ENCODE measurements at regions not wholly inside any gene's neighbourhood (a gene's known extent, or its start where the extent isn't known, plus 50 kb on each side); places are given as distances from the start of the nearest gene placed in this dataset.

DNA sequence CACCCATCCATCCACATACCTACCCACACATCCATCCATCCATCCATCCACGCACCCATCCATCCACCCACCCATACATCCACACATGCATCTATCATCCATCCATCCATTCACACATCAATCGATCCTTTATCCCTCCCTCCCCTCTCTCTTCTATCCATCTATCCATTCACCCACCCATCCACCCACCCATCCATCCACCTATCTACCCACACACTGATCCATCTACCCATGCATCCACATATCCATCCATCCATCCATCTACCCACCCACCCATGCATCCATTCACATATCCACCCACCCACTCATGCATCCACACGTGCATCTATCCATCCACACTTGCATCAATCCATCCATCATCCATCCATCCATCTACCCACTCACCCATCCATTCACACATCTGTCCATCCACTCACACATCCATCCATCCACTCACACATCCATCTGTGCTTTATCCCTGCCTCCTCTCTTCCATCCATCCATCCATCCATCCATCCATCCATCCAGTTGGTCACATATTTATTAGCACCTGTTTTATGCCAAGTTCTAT is 366.1 kb downstream of the CTTN start:
- DNase-seq (ENCODE audit: low spot score): no peak

DNA sequence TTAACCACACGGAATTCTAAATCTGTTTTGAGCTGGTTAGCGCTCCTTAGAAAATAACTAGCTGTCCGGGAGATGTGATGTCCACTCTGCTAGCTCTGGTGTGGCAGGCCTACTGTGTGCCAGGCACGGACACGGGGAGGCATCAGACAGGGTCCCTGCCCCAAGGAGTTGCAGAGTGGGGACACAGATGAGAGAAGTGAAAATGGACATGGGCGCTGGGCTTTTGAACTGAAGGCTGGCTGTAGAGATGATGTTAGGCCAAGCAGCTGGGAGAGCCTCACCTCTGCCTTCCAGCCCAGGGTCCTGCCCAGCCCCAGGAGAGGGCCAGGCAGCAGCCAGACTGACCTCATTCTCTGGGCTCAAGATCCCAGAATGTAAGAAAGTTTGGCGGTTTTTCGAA is 368.6 kb downstream of the CTTN start:
- DNase-seq (ENCODE audit: low spot score): no peak

DNA sequence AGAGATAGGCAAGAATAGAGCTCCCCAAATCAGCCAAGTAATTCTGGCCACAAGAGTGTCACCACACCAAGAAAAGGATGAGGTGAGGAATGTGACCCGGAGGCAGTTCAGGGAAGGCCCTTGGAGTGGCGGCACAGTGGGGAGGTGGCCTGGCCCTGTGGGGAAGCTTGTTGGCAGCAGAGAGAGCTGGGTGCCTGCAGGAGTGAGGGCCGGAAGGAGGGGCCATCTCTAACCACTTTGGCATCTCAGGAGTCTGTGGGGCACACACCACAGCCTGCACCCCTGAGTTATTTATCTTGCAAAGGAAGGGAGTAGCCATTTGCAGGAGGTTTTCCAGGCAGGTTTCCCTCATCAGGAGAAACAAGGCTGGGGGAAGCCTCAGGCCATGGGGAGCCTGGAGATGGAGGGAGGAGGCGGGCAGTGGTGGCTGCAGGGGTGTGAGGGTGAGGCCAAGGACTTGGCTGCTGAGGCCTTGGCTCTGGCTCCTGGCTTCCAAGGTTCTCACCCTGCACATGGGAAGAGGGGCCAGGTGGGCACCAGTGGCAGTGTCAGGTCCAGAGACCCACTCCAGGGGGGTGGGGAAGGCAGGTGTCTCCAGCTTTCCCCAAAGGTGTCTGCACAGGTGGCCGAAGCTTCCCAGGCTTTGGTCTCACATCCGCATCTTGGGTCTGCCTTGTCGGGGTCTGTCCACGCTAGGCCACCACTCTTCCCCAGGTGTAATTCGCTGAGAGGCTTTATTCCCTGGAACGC is 370.2 kb downstream of the CTTN start:
- DNase-seq (ENCODE audit: low spot score): no peak

DNA sequence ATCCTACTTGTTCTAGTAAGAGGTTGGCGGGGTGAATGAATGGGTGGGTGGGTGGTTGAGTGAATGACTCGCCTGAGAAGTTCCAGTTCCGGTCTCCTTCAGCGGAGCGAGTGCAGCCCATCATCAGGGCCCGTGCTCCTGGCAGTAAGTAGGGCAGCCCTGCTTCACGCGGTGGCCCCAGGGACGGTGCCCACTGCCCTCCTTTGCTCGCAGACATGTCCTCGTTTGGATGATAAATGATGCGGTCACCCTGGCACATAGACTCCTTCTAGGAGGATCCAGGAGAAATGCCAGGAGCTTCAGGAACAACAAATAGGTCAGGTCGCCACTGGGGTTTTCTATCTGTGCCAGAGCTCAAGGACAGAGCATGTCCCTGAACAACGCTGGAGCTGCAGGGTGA is 370.8 kb downstream of the CTTN start:
- DNase-seq (ENCODE audit: low spot score): no peak

DNA sequence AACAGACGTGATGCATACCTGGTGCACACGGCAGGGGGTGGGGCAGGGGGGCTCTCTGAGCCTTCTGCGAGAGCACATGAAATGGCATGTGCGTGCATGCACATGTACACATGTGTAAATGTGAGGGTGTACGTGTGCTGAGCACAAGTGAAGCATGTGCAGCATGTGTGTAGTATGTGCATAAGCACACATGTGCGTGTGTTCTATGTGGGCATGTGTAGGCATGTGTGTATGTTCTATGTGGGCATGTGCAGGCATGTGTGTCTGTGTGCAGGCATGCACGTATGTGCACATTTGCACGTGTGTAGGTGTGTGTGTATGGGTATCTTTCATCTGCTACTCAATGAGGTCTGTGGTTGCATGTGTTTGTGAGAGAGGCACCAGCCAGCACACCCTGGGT is 371.2 kb downstream of the CTTN start:
- DNase-seq (ENCODE audit: low spot score): no peak

DNA sequence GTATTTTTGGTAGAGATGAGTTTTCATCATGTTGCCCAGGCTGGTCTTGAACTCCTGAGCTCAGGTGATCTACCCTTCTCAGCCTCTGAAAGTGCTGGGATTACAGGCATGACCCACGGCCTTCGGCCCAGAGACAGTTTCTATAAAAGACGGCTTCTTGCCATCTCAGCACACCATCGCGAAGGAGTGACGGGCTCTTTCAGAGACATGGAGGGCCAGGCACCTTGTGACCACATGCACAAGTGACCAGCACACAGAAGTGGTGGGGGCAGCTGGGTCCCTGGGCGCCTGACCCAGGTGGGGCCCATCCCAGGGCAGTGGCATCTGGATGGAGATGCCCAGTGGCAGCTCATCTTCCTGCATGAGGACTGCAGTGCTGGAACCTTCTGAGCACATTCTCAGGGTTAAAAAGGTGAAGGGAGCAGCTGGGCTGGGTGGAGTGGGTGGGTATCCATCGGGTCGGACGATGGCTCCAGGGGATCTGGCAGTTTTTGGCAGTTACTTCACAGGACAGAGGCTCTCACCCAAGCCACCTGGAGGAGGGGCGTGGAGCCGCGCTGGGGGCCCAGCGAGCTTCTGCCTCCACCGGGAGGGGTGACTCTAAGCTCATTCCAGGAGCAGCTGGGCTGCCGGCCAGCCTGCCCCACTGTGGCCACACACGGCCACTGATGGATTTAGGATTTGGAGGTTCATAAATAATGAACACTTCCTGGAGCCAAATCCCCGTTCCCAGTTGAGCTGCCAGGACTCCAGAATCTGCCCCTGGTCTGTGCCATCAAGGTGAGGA is 373.0 kb downstream of the CTTN start:
- no peak for DNase-seq (ENCODE audit: low spot score)

DNA sequence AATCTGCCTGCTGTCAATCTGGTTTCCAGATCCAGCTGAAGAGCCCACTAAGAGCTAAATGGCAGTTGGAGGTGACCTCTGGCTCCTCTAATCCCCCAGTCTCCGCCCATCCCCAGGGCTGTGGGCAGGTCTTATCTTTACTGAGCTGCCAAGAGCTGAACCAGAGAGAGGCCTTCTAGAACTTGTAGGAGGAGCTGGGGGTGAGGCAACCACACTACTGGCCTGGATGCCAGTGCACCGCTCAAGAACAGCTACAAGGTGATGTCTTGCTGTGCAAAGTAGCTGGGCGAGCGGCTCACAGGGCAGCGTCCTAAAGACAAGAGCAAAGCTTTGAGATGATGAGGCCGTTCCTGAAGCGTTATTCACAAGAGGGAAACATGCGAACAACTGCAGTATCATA is 374.6 kb downstream of the CTTN start:
- DNase-seq (ENCODE audit: low spot score): no peak

DNA sequence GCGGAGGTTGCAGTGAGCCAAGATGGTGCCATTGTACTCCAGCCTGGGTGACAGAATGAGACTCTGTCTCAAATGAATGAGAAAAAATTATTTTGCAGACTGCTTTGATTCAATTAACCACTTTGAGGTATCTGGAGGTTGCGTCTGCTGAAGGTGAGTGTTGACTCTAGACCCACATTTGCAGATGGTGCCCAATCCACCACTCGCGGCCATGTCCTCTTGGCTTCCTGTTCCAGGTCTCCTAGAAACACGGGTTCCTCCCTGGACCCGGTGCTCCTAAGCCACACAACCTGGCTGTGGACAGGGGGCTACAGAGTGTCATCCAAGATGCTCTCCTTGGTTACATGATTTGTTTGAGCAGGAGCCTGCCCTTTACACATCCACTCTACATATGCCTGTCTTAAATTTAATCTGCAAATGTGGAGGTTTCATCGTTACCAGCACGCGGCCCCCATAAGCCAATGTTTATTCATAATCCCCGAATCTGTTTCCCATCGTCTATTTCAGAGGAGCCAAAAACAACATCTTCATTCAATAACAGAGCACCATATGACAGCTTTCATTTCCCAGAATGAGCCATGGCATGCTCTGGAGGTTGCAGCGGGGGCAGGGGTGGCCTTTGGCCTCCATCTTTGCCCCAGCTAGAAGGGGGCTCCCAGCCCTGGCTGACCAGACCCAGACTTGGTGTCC is 377.2 kb downstream of the CTTN start:
- no peak for DNase-seq (ENCODE audit: low spot score)

DNA sequence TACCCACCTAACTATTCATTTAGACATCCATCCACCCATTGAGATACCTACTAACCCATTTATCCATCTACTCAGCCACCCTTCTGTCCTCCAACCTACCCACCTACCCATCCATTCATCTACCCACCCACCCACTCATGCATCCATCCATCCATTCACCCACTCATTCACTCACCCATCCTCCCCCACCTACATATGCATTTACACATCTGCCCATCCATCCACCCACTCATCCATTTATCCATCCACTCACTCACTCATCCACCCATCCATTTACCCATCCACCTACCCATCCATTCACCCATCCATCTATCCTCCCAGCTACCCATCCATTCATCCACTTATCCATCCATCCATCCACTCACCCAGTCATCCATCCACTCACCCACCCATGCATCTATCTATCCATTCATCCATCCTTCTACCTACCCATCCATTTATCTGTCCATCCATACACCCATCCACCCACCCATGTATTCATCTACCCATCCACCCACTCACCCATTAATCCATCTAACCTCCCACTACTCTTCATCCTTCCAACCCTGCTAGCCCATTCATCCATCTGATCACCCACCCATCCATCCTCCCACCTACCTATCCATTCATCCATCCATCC is 378.7 kb downstream of the CTTN start:
- DNase-seq (ENCODE audit: low spot score): no peak

DNA sequence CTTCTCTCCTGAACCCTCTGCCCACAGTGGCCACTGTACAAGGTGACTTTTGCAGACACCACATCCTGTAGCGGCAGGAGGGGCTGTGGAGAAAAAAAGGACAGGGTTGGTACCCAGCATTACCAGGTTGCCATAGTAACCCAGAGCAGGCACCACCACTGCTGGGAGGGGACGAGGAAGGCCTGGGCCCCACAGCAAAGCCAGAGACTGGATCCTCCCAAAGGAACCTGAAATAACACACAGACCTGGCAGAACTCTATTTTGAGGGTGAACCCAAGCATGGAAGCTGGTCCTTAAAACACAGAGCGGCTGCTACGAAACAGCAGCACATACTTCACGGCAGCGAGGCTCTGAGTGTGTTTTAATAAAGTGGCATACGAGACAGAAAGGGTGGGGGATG is 380.6 kb downstream of the CTTN start:
- no peak for DNase-seq (ENCODE audit: low spot score)

DNA sequence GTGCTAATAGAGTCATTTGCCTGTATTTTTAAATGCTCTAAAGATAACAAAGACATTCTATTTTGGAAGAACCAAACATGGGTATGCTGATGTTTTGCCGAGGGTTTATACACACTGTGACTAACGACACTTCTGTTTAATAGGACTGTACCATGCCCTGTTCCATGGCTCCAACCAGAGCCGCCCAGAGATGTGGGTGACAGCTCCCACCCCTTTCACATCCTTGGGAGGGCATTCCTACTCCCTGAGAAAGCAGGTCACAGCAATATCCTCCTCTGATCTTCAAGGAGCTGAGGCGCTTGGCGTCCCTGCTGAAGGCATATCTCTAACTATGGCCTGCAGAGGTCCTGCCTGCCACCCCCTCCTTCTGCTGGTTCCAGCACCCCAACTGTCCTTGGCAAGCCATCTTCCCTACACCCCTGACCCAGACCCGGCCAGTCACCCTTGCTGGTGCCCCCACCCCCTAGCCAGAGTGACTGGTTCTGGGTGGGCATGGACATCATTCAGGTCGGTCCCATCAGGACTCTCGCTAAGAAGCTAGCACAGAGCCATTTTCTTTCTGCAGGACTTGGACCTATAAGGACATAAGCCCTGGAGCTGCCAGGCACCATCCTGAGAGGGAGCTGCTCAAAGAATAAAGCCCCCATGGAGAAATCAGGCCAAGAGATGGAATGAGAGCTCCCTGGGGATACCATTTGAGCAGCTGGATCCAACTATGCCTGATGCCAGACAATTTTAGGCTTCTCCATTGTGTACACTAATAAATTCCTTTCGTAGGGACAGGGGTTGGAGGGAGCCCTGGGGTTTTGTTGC is 381.3 kb downstream of the CTTN start:
- no peak for DNase-seq (ENCODE audit: low spot score)

DNA sequence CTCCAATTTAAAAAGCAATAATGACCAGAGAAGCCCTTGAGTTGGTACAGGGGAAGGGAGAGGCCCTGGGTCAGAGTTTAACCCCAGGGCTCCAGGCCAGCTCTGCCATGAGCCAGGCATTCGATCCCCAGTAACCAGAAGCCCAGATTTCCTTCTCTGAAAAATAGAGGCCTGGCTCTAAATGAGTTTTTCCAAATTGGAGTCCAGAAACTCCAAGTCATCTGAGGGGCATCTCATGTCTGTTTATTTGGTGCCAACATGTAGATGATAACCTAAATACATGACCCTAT is 381.9 kb downstream of the CTTN start:
- DNase-seq (ENCODE audit: low spot score): no peak

DNA sequence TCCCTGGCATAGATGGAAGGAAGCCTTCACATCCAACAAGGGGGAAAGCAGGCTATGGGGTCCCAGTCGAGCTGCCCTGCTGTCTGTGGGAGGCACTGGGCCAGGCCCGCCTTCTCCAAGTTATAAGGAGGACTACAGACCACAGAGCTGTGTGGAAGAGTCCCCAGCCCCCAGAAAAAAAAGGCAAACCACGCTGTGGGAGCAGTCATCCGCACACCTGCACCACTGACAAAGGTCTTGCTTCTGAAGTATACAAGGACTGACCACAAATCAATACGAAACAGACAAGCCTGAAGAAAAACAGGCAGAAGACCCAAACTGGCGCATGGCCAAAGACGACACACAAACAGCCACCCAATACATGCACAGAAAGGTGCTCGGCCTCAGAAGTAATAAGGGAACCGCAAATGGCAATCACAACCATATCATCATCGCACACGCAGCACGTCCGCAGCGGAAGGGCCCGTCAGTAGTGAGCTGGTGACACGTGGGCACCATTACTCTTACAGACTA is 384.1 kb downstream of the CTTN start:
- DNase-seq (ENCODE audit: low spot score): no peak

DNA sequence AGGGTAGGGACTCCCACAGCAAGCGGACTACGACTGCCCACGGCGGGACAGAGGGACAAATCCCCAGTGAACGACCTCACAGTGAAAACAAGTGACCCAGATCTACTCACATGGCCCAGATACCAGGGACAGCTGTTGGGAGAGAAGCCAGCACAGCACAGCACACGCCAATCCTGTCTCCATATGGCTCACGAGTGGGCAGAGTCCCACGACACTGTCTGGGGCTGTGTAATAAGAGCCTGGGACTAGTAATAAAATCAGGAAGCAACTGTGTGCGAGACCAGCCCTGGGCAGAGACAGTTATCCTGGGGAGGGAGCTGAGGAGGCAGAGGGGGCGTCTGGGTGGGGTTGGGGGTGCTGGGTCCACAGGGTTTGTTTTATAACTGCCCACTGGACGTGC is 385.0 kb downstream of the CTTN start:
- no peak for DNase-seq (ENCODE audit: low spot score)

DNA sequence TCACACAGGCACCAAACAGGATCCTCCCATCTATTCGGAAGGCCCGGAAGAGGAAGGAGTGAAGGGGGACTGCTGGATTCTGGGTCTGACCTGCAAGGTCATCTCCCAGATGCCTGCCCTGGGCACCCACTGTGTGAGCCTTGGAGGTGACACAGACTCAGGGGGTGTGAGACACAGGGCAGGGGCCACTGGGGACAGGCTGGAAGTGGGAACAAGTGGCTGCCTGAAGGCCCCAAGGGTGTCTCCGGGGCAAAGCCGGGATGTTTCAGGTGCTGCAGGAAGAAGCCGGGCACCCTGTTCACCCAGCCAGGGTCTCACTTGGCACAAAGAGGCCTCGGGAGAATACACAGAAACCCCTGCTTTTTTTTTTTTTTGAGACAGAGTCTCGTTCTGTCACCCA is 385.5 kb downstream of the CTTN start:
- DNase-seq (ENCODE audit: low spot score): no peak

DNA sequence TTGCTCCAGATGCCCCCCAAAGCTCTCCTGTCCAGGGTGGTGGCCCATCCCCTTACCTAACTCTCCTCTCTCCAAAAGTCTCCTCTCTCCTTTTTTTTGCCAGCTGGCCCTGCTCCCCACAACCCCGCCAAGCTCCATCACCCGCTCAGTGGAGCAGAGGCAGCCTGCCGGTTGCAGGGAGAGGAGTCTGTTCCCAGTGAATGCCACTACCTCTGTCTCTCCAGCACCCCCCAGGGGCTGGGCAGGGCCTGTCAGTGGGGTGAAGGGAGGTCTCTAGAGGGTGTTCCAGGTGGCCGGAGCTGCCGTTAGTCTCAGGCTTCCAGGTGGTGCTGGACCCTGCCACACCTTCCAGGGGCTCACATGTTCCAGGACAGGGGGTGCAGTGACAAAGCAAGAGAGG is 387.0 kb downstream of the CTTN start:
- no peak for DNase-seq (ENCODE audit: low spot score)

DNA sequence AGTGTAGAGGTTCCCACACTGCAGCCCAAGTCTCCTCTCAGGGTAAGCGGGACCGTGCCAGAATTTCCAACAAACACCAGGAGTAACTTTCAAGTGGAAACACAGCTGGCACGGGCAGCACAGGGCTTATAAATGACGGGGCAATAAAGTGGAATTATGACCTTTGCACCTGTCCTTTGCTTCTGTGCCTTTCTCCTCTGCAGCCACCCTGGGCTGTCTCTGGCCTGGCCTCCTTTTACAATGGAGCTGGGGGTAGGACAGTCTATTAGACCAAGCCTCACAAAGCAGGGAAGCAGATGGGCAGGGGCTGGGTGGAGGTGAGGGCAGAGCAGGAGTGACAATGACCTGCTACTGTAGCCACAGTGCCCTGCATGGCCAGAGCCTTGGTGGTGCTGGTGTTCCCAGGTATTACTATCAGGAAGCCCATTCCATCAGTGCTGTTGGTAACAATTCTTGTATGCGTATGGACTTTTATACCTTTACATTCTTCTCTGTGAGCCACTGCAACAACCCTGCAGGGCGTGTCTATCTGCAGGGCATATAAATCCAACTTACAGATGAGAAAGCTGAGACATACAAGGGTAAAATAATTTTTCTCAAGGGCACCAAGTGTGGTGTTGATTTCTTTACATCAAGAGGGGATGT is 387.8 kb downstream of the CTTN start:
- DNase-seq (ENCODE audit: low spot score): no peak

DNA sequence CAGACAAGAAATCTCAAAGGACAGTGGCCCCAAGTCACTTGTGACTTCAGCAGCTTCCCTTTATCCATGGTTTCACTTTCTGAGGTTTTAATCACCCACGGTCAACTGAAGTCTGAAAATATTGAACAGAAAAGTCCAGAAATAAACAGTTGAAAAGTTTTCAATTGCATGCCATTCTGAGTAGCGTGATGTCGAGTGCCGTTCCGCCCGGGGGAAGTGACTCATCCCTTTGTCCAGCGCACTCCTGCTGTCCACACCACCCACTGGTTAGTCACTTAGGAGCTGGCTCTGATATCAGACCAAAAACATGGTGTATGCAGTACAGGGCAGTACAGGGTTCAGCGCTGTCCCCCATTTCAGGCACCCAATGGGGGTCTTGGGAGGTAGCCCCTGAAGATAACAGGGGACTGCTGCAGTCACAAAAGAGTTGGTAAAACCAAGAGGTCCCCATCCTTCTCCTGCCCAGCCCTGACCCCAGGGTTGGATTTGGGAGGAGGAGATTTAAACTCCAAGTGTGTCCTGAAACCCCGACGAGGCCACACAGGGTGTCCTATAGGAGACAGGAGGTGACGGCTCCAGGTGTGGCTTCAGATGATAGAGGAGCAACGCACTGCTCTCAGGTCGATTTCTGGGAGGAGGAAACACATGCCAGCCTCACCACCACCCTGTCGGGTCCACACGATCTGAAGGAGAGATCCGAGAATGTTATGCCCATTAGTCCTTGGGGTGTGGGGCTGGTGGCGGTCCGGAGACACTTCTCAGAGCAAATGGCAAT is 390.1 kb downstream of the CTTN start:
- DNase-seq (ENCODE audit: low spot score): peak; percentile 76

DNA sequence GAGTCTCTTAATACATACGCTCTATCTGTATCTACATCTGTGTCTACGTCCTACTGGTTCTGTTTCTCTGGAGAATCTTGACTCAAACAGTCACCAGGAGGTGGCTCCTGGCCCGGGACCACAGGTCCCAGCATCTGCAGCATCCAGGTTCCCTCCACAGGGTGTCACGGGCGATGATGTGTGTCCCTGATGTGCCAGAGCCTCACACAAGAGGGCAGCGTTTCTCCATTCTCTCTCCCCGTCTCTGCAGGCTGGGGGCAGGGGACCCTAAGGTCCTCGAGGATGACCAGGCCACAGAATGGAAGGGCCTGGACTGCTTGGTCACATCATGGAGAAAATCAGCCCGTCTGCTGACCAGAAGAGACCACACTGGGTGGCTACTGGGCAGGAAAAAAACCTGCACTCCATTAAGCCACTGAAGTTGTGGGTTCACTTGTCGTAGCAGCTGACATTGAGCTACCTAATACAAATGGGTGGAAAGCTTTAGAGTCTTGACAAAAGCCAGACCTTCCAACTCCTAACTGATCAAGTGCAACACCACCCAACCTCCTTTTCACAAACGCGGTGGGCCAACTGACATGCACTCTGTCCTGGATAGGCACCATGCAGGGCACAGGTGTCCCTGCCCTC is 392.5 kb downstream of the CTTN start:
- no peak for DNase-seq (ENCODE audit: low spot score)
